ENCODE measurements at regions not wholly inside any gene's neighbourhood (a gene's known extent, or its start where the extent isn't known, plus 50 kb on each side); places are given as distances from the start of the nearest gene placed in this dataset.

- TF ChIP-seq EP300 (IDR thresholded peaks at IDR 0.05; ENCODE audit: borderline replicate concordance in 1 of 2, low read depth in 1 of 2, low read length in 1 of 2), result no peak
- no peak for TF ChIP-seq JUND (IDR thresholded peaks at IDR 0.05)
- TF ChIP-seq SMC3 (IDR thresholded peaks at IDR 0.05; ENCODE audit: low read depth, low read length), result no peak
- TF ChIP-seq NRF1 (IDR thresholded peaks at IDR 0.05; ENCODE audit: low read depth, low read length), result no peak
- no peak for TF ChIP-seq IRF3 (IDR thresholded peaks at IDR 0.05; ENCODE audit: low read depth, low read length)
- TF ChIP-seq USF2 (IDR thresholded peaks at IDR 0.05; ENCODE audit: borderline replicate concordance, low read depth, low read length), result no peak
- TF ChIP-seq RCOR1 (IDR thresholded peaks at IDR 0.05; ENCODE audit: low read length), result no peak
- no peak for TF ChIP-seq MEF2A (IDR thresholded peaks at IDR 0.05; ENCODE audit: borderline replicate concordance, low read depth)
Observed at GRCh38 chr13:69644447-69644846, 463.2 kb upstream of the ATXN8OS start (continued).

GRCh38 chr13:69641773-69642172, 465.9 kb upstream of the ATXN8OS start:
- Histone ChIP-seq H3F3A (replicated peaks; ENCODE audit: insufficient read depth) (no peaks in the 10 kb centered on the region), H3K4me2 (no peak overlapping the region), H3K9ac (no peak overlapping the region), H3K36me3 (replicated peaks in 1 of 2; ENCODE audit: control insufficient read depth in 1 of 2, insufficient read depth in 2 of 2, low read length in 1 of 2) (no peaks in the 10 kb centered on the region), H2AFZ (ENCODE audit: low read depth) (no peak overlapping the region), H3K9me3 (no peaks in the 10 kb centered on the region), H3K27me3 (ENCODE audit: insufficient read depth) (no peaks in the 10 kb centered on the region), H3K4me3 (ENCODE audit: low read depth in 2 of 2, low read length in 1 of 2) (no peak overlapping the region), H3K4me1 (ENCODE audit: control insufficient read depth in 1 of 2, insufficient read depth in 2 of 2, low read depth in 1 of 2, low read length in 1 of 2) (no peaks in the 10 kb centered on the region), H3K27ac (ENCODE audit: low read depth in 2 of 2, low read length in 1 of 2) (no peak overlapping the region), H3K9me2 (no peaks in the 10 kb centered on the region), H4K20me1 (ENCODE audit: insufficient read depth) (no peaks in the 10 kb centered on the region), H3K79me2 (ENCODE audit: insufficient read depth) (no peaks in the 10 kb centered on the region)
- CTCF ChIA-PET, result interaction anchor here (0.7 kb wide), 1 partner anchor 24 kb away, joined by 3 read pairs; no protein-coding TSS in a partner anchor
- DNase-seq, result no peak
- TF ChIP-seq USF1 (IDR thresholded peaks at IDR 0.05; ENCODE audit: borderline replicate concordance, low read depth) (no peak), GABPA (IDR thresholded peaks at IDR 0.05; ENCODE audit: low read depth) (no peak), IRF3 (IDR thresholded peaks at IDR 0.05; ENCODE audit: low read depth, low read length) (no peak), NRF1 (IDR thresholded peaks at IDR 0.05; ENCODE audit: low read depth, low read length) (no peak), RCOR1 (IDR thresholded peaks at IDR 0.05; ENCODE audit: low read length) (no peak), SMC3 (IDR thresholded peaks at IDR 0.05; ENCODE audit: low read depth, low read length) (no peak), TCF12 (IDR thresholded peaks at IDR 0.05) (no peak), RAD21 (IDR thresholded peaks at IDR 0.05; ENCODE audit: low read length) (no peak), JUND (IDR thresholded peaks at IDR 0.05) (no peak), MXI1 (IDR thresholded peaks at IDR 0.05; ENCODE audit: low read depth, low read length) (no peak), EZH2phosphoT487 (IDR thresholded peaks at IDR 0.05; ENCODE audit: borderline replicate concordance, low read depth) (no peak), TEAD4 (IDR thresholded peaks at IDR 0.05; ENCODE audit: borderline replicate concordance, insufficient read depth) (no peak), CTCF (IDR thresholded peaks at IDR 0.05) (no peak), MAX (IDR thresholded peaks at IDR 0.05; ENCODE audit: low read depth) (no peak)
- POLR2A ChIA-PET, result no interaction called here

Data from SK-N-SH (cell line).